ENCODE measurements at regions not wholly inside any gene's neighbourhood (a gene's known extent, or its start where the extent isn't known, plus 50 kb on each side); places are given as distances from the start of the nearest gene placed in this dataset. TPM values are rescaled to one million over a fixed set of nuclear protein-coding genes. Genes with fewer than 3 reads are reported as not detected.

GRCh38 chr1:97976801-97977200, 56.0 kb upstream of the DPYD start:
- peaks cover 0 to 27% (median 0%) of the 10 kb centered on the region in 5 donors for H3K27me3 Mint-ChIP-seq
- H3K9me3 ChIP-seq (ENCODE audit: control insufficient read depth in 2 of 3, low read length in 3 of 3): no peaks in the 10 kb centered on the region
- no peaks in the 10 kb centered on the region for H3K4me1 ChIP-seq (ENCODE audit: control insufficient read depth in 2 of 2, insufficient read depth in 2 of 2, low read length in 2 of 2)
- no peak overlapping the region for H3K27ac ChIP-seq (ENCODE audit: low read depth, low read length)
- peaks cover 0 to 5% (median 0%) of the 10 kb centered on the region in 11 donors for H3K9me3 Mint-ChIP-seq
- ChIA-PET POLR2A (no interaction called here), CTCF (no interaction called here)
- no peak overlapping the region for H3K27ac Mint-ChIP-seq
- no peak overlapping the region for H3K4me3 ChIP-seq (ENCODE audit: low read length)
- no peaks in the 10 kb centered on the region for H3K27me3 ChIP-seq (ENCODE audit: control insufficient read depth in 2 of 2, insufficient read depth in 2 of 2, low read length in 2 of 2)
- no peak overlapping the region for H3K4me3 Mint-ChIP-seq
- H3K36me3 ChIP-seq (ENCODE audit: control insufficient read depth in 2 of 3, insufficient read depth in 3 of 3, low read length in 3 of 3): no peaks in the 10 kb centered on the region
- intact Hi-C loops (cut with micrococcal nuclease): no loop called here
- H3K36me3 Mint-ChIP-seq: no peaks in the 10 kb centered on the region
- ATAC-seq (no peak), DNase-seq (no peak)
- H3K4me1 Mint-ChIP-seq: no peaks in the 10 kb centered on the region

Small RNAs in the stretch of these regions (microRNA-seq; reads per million reads assigned to microRNA genes)
- gene MIR2682 (ENCODE audit: borderline microRNAs expressed): not detected

Data from naive thymus-derived CD4-positive, alpha-beta T cell (primary cell).